GM18507 (cell line): ENCODE measurements at regions not wholly inside any gene's neighbourhood (a gene's known extent, or its start where the extent isn't known, plus 50 kb on each side); places are given as distances from the start of the nearest gene placed in this dataset.
"Not testable (repeated sequence)": the region's sequence is repeated elsewhere in the genome, so short reads cannot be mapped to it uniquely, and the experiment has no call there.

ENCODE experiments used
- DNase-seq: peaks from one replicate; pipeline ENCODE4 v3.0.0; 2011; ENCODE audit warnings: low read depth; ENCODE audit not compliant: insufficient read length; ENCODE audit errors: extremely low spot score
- FAIRE-seq: peaks from 2 replicates; lab custom pipeline; 2011; peaks lifted over from hg19 to GRCh38; lab: Jason Lieb, UNC

DNA sequence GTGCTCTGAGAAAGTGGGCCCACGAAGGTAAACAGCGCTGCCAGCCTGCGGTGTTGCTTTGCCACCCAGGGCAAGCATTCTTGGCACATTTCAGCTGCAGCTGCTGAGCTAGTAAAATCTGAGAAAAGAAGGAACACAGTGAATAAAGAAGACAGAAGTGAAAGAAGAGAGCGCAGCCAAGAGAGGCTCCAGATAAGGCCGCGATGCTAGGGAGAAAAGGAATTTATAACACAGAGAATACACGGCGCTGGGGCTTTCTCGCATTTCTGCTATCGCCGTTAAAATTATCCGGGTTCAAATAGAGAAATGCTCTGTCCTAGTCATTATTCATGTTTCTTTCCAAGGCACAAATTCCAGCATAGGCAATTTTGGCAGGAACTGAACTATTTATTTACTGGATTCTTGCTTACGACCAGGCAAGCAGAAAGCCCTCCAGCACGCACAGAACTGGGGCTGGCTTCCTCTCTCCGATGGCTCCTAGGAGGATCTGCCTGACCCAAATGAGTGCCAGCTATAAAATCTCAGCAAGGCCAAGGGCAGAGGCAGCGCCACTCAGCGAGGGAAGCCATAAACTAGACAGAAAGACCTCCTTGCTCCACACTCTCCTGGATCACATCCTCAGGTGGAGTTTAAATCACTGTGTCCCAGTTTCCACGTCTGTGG lies 111.2 kb downstream of the ATPSCKMT start:
- DNase-seq (no peak), FAIRE-seq (no peak)

DNA sequence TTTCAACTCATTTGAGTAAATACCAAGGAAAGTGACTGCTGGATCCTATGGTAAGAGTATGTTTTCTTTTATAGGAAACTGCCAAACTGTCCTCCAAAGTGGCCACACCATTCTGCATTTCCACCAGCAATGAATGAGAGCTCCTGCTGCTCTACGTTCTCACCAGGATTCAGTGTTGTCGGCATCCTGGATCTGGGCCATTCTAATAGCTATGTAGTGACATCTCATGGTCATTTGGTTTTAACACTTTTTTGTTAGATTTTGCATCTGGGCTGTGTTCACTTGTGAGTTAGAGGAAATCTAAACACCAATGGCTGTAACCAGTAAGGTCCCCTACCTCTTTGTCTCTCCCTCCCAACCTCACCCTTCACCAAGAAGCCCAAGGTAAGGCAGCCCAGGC lies 115.9 kb downstream of the ATPSCKMT start:
- no peak for DNase-seq
- FAIRE-seq: no peak

DNA sequence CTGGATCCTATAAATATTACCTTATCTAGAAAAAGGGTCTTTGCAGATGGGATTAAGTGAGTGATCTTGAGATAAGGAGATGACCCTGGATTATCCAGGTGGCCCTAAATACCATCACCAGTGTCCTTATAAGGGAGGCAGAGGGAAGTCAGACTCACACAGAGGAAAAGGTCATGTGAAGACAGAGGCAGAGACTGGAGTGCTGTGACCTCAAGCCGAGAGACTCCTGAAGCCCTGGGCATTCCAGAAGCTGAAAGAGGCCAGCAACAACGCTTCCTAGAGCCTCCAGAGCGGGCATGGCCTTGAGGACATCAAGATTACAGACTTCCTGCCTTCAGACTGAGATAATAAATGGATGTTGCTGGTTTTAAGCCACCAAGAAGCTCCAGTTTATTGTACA lies 118.8 kb downstream of the ATPSCKMT start:
- no peak for DNase-seq
- FAIRE-seq: no peak

DNA sequence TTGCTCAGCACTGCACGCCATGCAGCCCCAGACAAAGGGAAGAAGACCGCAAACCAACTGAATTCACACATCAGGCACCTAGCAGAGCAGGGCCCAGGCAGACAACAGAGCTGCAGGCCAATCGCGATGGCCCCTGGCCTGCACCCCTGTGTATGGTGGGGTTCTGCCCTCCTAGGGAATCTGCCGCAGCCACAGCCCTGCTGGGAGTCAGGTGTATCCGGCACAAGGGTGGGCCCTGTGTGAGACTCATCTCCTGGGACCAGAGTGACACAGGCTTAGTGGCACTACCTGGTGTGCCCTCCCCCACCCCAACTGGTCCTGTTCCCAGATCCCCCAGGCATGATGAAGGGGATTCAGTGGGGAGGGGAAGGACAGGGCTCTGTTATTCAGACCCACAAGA lies 122.8 kb downstream of the ATPSCKMT start:
- FAIRE-seq: no peak
- no peak for DNase-seq

DNA sequence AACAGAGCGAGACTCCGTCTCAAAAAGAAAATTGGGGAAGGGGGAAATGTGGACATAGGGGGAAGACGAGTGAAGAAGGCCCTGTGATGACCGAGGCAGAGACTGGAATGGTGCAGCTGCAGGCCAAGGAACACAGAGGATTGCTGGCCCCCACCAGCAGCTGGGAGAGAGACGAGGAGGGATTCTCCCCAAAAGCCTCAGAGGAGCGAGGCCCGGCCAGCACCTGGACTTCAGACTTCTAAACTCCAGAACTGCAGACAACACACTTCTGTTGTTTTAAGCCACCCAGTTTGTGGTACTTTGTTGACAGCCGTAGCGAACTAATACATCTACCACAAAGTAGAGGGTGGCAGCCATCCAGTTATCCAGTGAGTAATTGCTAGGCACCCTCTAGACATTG lies 124.6 kb downstream of the ATPSCKMT start:
- FAIRE-seq: no peak
- DNase-seq: no peak

DNA sequence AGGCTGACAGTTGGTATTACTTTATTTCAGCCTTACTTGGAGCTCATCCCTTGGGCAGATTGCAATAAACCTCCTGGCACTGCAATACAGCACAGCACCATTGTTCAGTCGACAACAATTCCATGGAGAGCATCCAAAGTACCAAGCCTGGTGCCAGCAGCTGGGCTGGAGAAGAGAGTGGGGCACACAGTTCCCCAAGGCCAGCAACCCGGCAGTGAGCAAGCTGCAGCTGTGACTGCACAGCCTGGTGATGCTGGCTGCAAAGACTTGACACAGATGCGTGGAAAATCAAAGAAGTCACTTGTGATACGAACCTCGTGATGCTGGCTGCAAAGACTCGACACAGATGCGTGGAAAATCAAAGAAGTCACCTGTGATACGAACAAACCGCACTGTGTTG lies 125.4 kb downstream of the ATPSCKMT start:
- FAIRE-seq (no peak), DNase-seq (no peak)

DNA sequence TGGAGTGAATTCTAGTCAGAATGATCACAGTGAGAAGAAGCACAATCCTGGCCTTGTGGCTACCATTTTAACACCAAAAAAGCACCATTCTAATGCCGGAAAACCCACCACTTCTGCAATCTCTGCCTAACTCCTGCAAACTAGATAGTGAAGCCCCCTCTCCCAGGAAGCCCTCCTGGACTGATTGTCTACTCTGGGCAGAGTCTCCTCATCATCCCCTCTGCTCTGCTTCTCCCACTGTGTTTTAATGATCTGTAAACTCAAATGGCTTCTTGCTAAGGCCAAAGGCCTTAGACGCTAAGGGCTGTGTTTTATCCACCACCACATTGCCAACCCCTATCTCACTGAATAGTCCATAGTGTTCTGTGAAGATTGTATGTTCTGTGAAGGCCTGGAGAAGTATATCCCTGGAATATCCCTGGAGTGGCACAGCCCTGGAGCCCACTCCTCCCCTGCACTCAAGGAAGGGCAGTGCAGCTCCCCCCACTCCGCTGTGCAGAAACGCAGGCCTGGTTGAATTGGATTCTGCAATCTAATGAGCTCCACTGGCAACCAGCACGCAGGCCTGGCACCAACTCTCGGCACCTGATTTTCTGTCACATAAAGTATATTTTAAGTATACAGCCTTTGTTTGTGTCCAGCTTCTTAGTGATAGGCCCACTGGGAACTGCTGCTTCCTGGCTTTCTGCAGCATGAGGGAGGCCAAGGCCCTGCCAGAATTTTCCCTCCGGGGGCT lies 126.3 kb downstream of the ATPSCKMT start:
- FAIRE-seq (no peak), DNase-seq (no peak)

DNA sequence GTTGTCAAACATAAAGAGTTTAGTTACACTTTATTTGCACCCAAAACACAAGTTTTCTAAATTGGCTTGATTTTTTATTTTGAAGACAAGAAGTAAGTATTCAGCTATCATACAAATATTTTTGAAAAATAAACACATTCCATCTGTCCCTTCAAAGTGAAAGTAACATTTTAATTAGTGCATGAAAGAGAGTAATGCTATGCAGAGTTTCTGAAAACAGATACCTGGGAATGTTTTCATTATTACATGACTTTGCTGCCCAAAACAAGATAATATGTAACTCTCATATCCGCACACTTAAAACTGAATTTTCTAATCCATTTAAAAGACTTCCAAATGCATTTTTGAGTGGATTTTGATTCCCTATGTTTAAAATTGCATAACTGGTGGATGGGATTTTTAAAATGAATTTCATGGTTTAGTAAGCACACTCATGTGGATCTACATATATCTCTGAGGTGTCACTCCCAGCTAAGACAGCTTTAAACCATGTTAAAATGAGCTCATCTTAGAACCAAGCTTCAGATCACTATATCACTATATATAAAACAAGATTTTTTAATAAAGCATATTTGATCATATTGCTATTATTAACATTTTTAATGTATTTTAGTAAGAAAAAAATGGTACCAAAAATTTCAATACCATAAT lies 127.5 kb downstream of the ATPSCKMT start:
- DNase-seq (no peak), FAIRE-seq (no peak)

DNA sequence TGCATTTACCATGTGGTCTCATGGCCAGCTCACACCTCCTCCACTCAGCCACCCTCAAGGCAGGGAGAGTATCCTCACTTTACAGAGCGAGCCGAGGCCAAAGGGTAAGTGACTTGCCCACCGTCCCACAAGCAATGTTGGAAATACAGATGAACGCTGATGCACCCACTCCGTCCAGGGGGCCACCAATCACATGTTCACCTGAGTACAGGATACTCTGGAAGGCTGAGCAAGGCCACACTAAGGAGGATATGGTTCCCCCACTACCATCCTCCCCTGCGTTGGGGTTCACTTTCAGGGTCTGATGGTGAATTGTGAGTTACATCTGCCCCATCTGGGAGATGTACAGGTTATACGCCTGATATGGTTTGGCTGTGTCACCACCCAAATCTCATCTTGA lies 128.8 kb downstream of the ATPSCKMT start:
- DNase-seq (no peak), FAIRE-seq (no peak)

DNA sequence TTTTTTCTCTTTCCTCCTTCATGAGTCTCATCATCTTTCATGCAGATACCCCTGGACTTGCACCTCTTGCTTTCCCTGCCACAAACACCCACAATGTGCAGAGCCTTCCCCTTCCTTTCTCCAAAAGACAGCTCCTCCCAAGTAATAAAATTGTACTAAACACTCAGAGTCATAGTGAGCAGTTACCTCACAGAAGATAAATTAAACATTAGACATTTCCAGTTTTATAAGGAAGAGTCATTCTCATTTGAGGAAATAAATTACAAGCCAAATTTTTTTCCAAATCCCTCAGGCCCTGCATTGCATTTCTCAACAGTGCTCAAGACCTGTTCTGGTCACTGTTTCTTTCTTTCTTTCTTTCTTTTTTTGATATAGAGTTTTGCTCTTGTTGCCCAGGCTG lies 131.5 kb downstream of the ATPSCKMT start:
- DNase-seq (no peak), FAIRE-seq (no peak)

DNA sequence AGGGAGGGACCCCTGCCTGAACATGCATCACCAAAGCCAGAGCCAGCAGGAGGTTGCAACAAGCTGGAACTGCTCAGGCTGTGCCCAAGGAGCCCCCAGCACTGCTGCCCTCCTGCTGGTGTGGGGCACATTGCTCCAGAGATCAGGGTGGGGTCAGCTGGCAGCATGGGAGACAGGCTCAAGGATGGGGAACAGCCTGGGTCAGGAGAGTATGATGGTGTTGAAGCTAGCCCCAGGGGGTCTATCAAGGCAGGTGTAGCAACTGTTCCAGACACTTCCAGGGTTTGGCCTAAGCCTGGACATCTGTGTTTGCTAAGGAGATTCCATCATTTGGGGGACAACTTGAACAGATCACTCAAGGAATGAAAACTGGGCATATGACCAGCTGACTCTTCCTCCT lies 133.1 kb downstream of the ATPSCKMT start:
- FAIRE-seq (no peak), DNase-seq (no peak)

DNA sequence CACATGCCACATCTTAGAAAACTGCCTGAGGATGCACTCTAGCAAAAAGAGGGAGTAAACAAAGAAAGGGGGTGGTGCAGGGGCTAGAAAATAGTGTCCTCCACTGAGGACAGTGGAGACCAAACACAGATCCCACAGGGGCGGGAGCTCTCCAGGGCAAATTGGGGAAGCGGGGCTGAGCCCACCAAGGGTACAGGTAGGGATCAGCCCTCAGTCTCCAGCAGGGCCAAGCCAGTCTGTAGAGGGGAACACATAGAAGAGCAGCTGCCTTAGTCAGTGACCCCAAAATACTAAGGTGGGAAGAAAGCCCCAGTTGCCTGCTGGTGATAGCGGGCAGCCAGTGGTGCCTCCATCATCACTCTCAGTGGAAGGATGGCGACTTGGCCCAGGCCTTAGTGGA lies 134.0 kb downstream of the ATPSCKMT start:
- FAIRE-seq (no peak), DNase-seq (no peak)

DNA sequence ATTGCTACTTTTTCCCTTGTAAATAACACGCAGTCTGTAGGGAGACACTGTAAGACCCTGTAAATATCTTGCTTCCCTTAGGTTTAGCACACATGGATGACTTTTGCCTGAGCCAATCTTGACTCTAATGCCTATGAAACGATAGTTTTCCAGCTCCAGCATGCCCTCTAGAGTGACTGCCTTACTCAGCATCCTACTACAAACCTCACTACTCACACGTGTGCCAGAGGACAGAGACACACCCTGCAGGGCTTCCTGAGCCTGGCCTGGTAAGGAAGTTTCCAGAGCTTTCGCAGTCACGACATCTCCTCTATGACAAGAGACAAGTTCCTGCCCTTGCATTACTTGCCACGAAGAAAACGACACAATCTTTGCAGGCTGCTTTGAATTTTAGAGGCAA lies 138.1 kb downstream of the ATPSCKMT start:
- no peak for FAIRE-seq
- no peak for DNase-seq

DNA sequence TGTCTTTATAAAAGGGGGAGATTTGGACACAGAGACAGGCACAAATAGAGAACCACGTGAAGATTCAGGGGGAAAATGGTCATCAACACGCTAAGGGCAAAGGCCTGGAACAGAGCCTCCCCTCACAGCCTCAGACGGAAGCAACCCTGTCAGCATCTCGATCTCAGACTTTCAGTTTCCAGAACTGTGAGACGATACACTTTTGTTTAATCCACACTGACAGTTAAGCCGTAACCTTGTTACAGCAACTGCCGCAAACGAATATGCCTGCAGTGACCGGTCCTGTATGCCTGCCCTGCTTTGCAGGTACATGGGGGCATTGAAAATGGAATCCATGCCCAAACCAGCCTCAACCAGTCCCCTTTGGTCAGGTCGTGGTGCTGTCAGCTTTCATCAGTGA lies 139.5 kb downstream of the ATPSCKMT start:
- DNase-seq: no peak

DNA sequence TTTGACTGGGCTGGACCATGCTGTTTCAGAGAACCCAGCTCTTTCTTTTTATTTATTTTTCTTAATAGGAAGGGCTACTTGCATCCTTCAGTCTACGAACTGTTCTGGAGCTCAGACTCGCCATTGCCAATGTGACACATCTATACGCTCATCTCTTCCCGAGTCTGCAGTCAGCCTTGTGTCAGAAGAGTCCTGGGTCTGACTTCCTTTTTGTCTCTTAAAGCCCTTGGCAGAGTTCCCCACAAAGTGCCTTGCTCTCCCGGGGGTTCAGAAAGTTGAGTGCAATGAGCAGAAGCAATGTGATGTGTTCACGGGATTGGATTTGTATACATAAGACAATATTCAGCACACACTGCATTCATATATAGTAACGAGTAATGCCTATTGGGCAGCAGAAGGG lies 140.4 kb downstream of the ATPSCKMT start:
- FAIRE-seq (no peak), DNase-seq (no peak)

More for the DNA sequence above, 139.5 kb downstream of the ATPSCKMT start:
- no peak for FAIRE-seq

DNA sequence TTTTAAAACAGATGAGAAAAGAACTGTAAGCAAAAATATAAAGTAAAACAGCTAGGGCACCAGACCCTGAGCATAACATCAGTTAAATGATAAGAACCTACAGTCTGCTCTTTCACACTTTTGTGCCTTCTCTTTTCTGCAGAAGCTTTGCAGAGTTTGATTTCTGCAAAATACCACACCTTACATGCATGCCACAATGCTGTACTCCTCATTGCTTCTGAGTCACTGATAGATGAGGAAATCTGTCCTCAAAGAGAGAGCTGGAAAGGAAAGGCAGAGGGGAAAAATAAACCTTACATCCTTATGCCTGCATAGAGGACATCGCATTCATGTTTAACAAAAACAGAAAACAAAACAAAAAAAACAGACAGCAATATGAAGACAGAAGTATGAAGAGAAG lies 142.9 kb downstream of the ATPSCKMT start:
- FAIRE-seq (no peak), DNase-seq (no peak)

DNA sequence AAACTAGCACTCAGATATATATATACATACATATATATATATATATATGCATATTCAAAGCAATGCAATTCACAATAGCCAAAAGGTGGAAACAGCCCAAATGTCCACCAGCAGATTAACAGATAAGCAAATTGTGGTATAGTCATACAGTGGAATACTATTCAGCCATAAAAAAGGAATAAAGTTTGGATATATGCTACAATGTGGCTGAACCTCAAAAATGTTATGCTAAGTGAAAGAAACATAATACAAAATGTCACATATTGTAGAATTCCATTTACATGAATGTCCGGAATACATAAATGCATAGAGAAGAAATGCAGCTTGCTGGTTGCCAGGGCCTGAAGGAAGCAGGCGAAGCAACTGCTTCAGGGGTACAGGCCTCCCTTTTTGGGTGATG lies 143.4 kb downstream of the ATPSCKMT start:
- FAIRE-seq: no peak
- DNase-seq: no peak

DNA sequence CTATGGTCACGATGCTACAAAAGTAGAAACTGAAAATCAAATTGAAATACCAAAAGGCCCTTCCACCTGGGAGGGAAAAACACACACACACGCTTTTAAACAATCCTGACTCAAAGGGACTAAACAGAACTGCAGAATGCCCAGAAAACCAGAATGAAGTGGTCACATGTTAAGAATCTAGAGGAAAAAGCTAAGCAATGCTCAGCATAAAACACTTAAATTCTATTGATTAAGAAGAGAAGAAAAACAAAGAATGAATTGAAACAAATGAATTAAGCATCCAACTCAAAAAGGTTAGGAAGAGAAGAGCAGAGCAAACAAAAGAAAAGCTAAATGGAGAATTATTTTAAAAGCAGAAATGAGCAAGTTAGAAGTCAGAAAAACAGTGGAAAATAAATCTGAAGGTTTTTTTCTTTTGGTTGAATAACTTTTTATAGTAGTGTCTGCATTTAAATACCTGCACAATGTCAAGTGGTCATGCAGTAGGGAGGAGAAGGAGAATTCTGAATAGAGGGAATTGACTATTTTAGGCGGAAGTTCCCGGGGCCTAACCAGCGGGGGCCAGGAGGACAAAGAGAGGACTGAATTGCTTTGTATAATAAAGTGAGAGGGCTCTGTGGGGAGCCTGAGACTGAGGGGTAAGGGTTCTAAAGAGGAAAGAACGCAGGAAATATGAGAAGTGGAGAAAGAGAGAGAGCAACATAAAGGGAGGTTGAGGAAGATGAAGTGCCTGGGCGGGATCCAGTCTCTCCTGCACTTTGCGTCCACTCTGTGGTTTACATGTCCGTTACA lies 146.8 kb downstream of the ATPSCKMT start:
- DNase-seq: no peak
- no peak for FAIRE-seq

DNA sequence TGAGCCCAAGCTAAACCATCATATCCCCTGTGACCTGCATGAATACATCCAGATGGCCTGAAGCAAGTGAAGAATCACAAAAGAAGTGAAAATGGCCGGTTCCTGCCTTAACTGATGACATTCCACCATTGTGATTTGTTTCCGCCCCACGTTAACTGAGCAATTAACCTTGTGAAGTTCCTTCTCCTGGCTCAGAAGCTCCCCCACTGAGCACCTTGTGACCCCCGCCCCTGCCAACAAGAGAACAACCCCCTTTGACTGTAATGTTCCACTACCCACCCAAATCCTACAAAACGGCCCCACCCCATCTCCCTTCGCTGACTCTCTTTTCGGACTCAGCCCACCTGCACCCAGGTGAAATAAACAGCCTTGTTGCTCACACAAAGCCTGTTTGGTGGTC lies 147.5 kb downstream of the ATPSCKMT start:
- not testable (repeated sequence) for DNase-seq, FAIRE-seq

DNA sequence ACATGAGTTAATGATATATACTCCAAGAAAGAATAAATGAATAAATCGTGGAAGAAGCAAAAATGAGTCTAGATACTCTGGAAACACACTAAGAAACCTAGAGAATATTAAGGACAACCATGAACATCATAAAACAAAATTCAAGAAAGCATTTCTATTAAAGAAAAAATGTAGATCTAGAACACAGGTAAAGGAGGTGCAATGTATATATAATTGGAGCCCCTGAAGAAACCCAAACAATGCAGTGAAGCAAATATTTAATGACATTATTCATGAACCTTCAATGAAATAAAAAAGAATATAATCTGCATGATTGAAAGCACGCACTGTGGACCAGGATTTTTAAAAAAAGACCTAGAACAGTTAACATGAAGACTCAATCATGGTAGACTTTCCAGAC lies 150.1 kb downstream of the ATPSCKMT start:
- no peak for FAIRE-seq
- DNase-seq: no peak
